B cell (primary cell): ENCODE measurements at regions not wholly inside any gene's neighbourhood (a gene's known extent, or its start where the extent isn't known, plus 50 kb on each side); places are given as distances from the start of the nearest gene placed in this dataset.

Experiments
- ATAC-seq: fragments of 200-7000 bp; cut with Tn5 transposase; one replicate; pipeline ENCODE4 v1.10.0; 2021; ENCODE audit warnings: low read depth, mild to moderate bottlenecking, moderate number of reproducible peaks, moderate library complexity
- CTCF ChIA-PET: fragments of 350-600 bp; sonication (Branson Sonifier 250); formaldehyde crosslinking; loops from one replicate; lab custom pipeline; 2021; ENCODE audit warnings: antibody characterized with exemption, inconsistent platforms; lab: Charles Lee
- POLR2A ChIA-PET: fragments of 350-600 bp; sonication (Branson Sonifier 250); formaldehyde crosslinking; loops from one replicate; lab custom pipeline; 2021; ENCODE audit warnings: antibody characterized with exemption; lab: Charles Lee
- DNase-seq: peaks from one replicate; pipeline ENCODE4 v3.0.0; 2013
- H2AFZ ChIP-seq: 2 replicates; pipeline ENCODE4 v1.6.1; 2012; ENCODE audit warnings: mild to moderate bottlenecking, low read depth, low read length; ENCODE audit not compliant: insufficient read depth, poor library complexity, severe bottlenecking
- H3K27ac ChIP-seq, 2 donors: 1 replicate in 1 of 2; 2 replicates in 1 of 2; pipeline ENCODE4 v1.5.1; 2012 to 2013; ENCODE audit warnings: low read length in 2 of 2, mild to moderate bottlenecking in 2 of 2, moderate library complexity in 1 of 2
- H3K27me3 ChIP-seq, 4 experiments: fragments of 200-600 bp in 1 of 4; sonication (generic) in 1 of 4; replicated peaks in 1 of 4; 1 replicate in 2 of 4; 2 replicates in 2 of 4; pipeline versions ENCODE4 v1.6.1 to v1.7.0; 2013 to 2016; ENCODE audit warnings: low read length in 3 of 4, mild to moderate bottlenecking in 2 of 4, mixed read lengths in 1 of 4, moderate library complexity in 1 of 4; ENCODE audit not compliant: insufficient read depth in 4 of 4, control insufficient read depth in 3 of 4; ENCODE audit errors: control extremely low read depth in 1 of 4
- H3K36me3 ChIP-seq, 2 experiments: replicated peaks in 1 of 2; 1 replicate in 1 of 2; 2 replicates in 1 of 2; pipeline versions ENCODE4 v1.6.1 to v1.7.1; 2013; ENCODE audit warnings: low read length in 1 of 2; ENCODE audit not compliant: insufficient read depth in 2 of 2, control insufficient read depth in 1 of 2; ENCODE audit errors: control extremely low read depth in 1 of 2, extremely low read depth in 1 of 2
- H3K4me1 ChIP-seq, 2 donors: fragments of 200-600 bp in 1 of 2; sonication (generic) in 1 of 2; 1 replicate in 1 of 2; 2 replicates in 1 of 2; pipeline versions ENCODE4 v1.5.1 to v1.6.1; 2013 to 2017; ENCODE audit warnings: low read length in 2 of 2; ENCODE audit not compliant: control insufficient read depth in 2 of 2, insufficient read depth in 2 of 2
- H3K4me2 ChIP-seq: replicated peaks from 2 replicates; pipeline ENCODE3; 2012; ENCODE audit warnings: mild to moderate bottlenecking, low read depth, low read length; ENCODE audit not compliant: poor library complexity, severe bottlenecking
- H3K4me3 ChIP-seq, 5 experiments: fragments of 200-600 bp in 1 of 5; sonication (generic) in 1 of 5; 1 replicate in 3 of 5; 2 replicates in 2 of 5; pipeline versions ENCODE4 v1.5.1 to v1.7.0; 2011 to 2016; ENCODE audit warnings: low read length in 4 of 5, mild to moderate bottlenecking in 4 of 5, low read depth in 2 of 5, control low read depth in 1 of 5, moderate library complexity in 1 of 5; ENCODE audit not compliant: insufficient read depth in 1 of 5; ENCODE audit errors: control extremely low read depth in 1 of 5, extremely low read depth in 1 of 5
- H3K79me2 ChIP-seq: fragments of 200-600 bp; sonication (generic); one replicate; pipeline ENCODE4 v1.6.0; 2016; ENCODE audit warnings: low read length; ENCODE audit not compliant: control insufficient read depth, insufficient read depth
- H3K9ac ChIP-seq: fragments of 200-600 bp; sonication (generic); 2 replicates; pipeline ENCODE4 v1.6.1; 2017; ENCODE audit warnings: mild to moderate bottlenecking, low read length, moderate library complexity
- H3K9me3 ChIP-seq, 3 donors: one replicate each; pipeline versions ENCODE4 v1.6.1 to v1.7.1; 2013; ENCODE audit warnings: low read length in 2 of 3; ENCODE audit not compliant: control insufficient read depth in 2 of 3, insufficient read depth in 1 of 3; ENCODE audit errors: control extremely low read depth in 1 of 3
- H4K20me1 ChIP-seq: 2 replicates; pipeline ENCODE4 v1.6.0; 2012; ENCODE audit warnings: mild to moderate bottlenecking, low read length; ENCODE audit not compliant: insufficient read depth, control insufficient read depth, poor library complexity, severe bottlenecking
- H3K27ac Mint-ChIP-seq: one replicate; pipeline ENCODE4 v1.8.0; 2021; ENCODE audit warnings: mixed read lengths
- H3K27me3 Mint-ChIP-seq: one replicate; pipeline ENCODE4 v1.8.0; 2021; ENCODE audit warnings: mixed read lengths
- H3K4me1 Mint-ChIP-seq: one replicate; pipeline ENCODE4 v1.8.0; 2021; ENCODE audit warnings: mixed read lengths
- H3K4me3 Mint-ChIP-seq: one replicate; pipeline ENCODE4 v1.8.0; 2021; ENCODE audit warnings: mixed read lengths
- H3K9me3 Mint-ChIP-seq: one replicate; pipeline ENCODE4 v1.8.0; 2022; ENCODE audit warnings: mixed read lengths; ENCODE audit not compliant: insufficient read depth
- EZH2 ChIP-seq: IDR thresholded peaks from 2 replicates; pipeline ENCODE4 v1.6.1; 2012; ENCODE audit warnings: borderline replicate concordance, low read depth, mild to moderate bottlenecking, moderate library complexity, low read length; ENCODE audit not compliant: insufficient read depth, poor library complexity, severe bottlenecking
- WGBS: methylation state at CpG from one replicate; pipeline ENCODE4 v1.1.5; 2013; ENCODE audit warnings: missing lambda C conversion rate; ENCODE audit not compliant: insufficient coverage; 5-methylcytosine and 5-hydroxymethylcytosine counted together
- intact Hi-C: fragments of 100-400 bp; cut with micrococcal nuclease; formaldehyde crosslinking; loops from one replicate; pipeline ENCODE4 v1.10.0; 2022
- TF ChIP-seq, protein P1 (sequence below): fragments of 200-600 bp; IDR thresholded peaks from one replicate; pipeline ENCODE4 v1.8.0; 2022; ENCODE audit warnings: antibody characterized with exemption, mild to moderate bottlenecking

DNA sequence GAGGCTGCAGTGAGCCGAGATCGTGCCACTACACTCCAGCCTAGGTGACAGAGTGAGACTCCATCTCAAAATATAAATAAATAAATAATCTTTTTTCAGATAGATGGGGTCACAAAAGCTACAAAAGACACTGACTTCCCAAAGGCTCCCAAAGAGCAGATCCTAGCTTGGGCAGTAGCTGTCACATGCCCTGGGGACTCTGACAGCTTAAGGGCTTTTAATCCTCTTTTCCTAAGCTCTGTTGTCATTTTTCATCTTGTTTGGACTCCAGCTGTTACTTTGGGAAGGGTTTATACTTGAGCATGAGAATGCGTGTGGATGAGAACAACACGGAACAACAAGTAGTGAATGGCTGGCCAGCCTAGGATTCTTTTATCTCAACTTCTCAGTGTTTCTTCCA, 231.7 kb downstream of the MZT1 start:
- no peaks in the 10 kb centered on the region for H3K27me3 ChIP-seq
- H3K4me1 ChIP-seq, result no peaks in the 10 kb centered on the region
- H3K9me3 ChIP-seq, result peaks cover 0 to 3% (median 0%) of the 10 kb centered on the region in 3 donors
- H3K4me3 ChIP-seq, result no peak overlapping the region
- no peaks in the 10 kb centered on the region for H3K4me1 Mint-ChIP-seq
- H3K27me3 Mint-ChIP-seq, result no peaks in the 10 kb centered on the region
- TF ChIP-seq, protein P1, sequence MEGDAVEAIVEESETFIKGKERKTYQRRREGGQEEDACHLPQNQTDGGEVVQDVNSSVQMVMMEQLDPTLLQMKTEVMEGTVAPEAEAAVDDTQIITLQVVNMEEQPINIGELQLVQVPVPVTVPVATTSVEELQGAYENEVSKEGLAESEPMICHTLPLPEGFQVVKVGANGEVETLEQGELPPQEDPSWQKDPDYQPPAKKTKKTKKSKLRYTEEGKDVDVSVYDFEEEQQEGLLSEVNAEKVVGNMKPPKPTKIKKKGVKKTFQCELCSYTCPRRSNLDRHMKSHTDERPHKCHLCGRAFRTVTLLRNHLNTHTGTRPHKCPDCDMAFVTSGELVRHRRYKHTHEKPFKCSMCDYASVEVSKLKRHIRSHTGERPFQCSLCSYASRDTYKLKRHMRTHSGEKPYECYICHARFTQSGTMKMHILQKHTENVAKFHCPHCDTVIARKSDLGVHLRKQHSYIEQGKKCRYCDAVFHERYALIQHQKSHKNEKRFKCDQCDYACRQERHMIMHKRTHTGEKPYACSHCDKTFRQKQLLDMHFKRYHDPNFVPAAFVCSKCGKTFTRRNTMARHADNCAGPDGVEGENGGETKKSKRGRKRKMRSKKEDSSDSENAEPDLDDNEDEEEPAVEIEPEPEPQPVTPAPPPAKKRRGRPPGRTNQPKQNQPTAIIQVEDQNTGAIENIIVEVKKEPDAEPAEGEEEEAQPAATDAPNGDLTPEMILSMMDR, result no peak
- no peak for TF ChIP-seq EZH2
- H3K4me2 ChIP-seq, result no peak overlapping the region
- CTCF ChIA-PET, result no interaction called here
- WGBS, result 100% methylated on average over 2 of the region's 4 CpGs
- no peak for ATAC-seq
- no peaks in the 10 kb centered on the region for H4K20me1 ChIP-seq
- no peak for DNase-seq
- peaks cover under 1% of the 10 kb centered on the region for H3K9me3 Mint-ChIP-seq
- no peak overlapping the region for H3K4me3 Mint-ChIP-seq
- H3K27ac ChIP-seq, result no peak overlapping the region
- no peak overlapping the region for H3K9ac ChIP-seq
- H3K36me3 ChIP-seq, result no peaks in the 10 kb centered on the region
- intact Hi-C loops, result no loop called here
- H2AFZ ChIP-seq, result no peak overlapping the region
- POLR2A ChIA-PET, result no interaction called here
- no peaks in the 10 kb centered on the region for H3K79me2 ChIP-seq
- no peak overlapping the region for H3K27ac Mint-ChIP-seq

DNA sequence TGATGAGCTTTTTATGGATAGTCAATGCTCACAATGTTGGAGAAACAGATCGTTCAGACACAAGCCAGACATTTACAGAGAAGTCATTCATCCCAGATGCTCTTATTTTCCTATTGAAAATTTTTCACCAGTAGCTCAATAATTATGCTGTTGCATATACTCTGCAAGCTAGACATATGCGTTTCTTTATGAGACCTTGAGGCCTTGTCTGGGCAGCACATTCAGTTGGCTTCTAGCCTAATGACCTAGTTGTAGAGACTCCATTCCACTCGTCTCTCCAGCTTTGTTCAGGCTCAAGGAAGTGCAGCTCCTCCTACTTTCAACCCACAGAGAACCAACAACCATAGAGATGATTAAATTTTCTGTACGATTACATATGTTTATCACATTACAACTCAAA, 237.7 kb downstream of the MZT1 start:
- H3K27me3 Mint-ChIP-seq, result no peaks in the 10 kb centered on the region
- H3K9me3 Mint-ChIP-seq, result peaks cover 7% of the 10 kb centered on the region
- H2AFZ ChIP-seq, result no peak overlapping the region
- H3K4me1 Mint-ChIP-seq, result no peaks in the 10 kb centered on the region
- no peak overlapping the region for H3K4me3 ChIP-seq
- no peaks in the 10 kb centered on the region for H3K79me2 ChIP-seq
- DNase-seq (no peak), ATAC-seq (no peak)
- no peak overlapping the region for H3K27ac ChIP-seq
- no peak overlapping the region for H3K4me3 Mint-ChIP-seq
- H3K27me3 ChIP-seq, result no peaks in the 10 kb centered on the region
- WGBS, result 83% methylated on average over 2 of the region's 4 CpGs
- no peaks in the 10 kb centered on the region for H3K4me1 ChIP-seq
- H3K4me2 ChIP-seq, result no peak overlapping the region
- intact Hi-C loops, result no loop called here
- H3K9ac ChIP-seq, result no peak overlapping the region
- no peak for TF ChIP-seq EZH2
- TF ChIP-seq, protein P1, result no peak
- no peaks in the 10 kb centered on the region for H4K20me1 ChIP-seq
- peaks cover 0 to 1% (median 0%) of the 10 kb centered on the region in 3 donors for H3K9me3 ChIP-seq
- no peaks in the 10 kb centered on the region for H3K36me3 ChIP-seq
- ChIA-PET POLR2A (no interaction called here), CTCF (no interaction called here)
- H3K27ac Mint-ChIP-seq, result no peak overlapping the region
